Suppressor macrophage (primary cell): ENCODE measurements at regions not wholly inside any gene's neighbourhood (a gene's known extent, or its start where the extent isn't known, plus 50 kb on each side); places are given as distances from the start of the nearest gene placed in this dataset.
"Not testable (repeated sequence)": the region's sequence is repeated elsewhere in the genome, so short reads cannot be mapped to it uniquely, and the experiment has no call there.

Experiments
- DNase-seq, 4 experiments: peaks; one replicate each; pipeline ENCODE4 v3.0.0-alpha.2; 2020 to 2022

GRCh38 chr20:19120569-19120968 is 91.9 kb upstream of the SLC24A3 start:
- DNase-seq, result no peak

- DNase-seq, result peak in 3 of 4 experiments; percentile 7 to 24 (median 19)
Measured at GRCh38 chr20:19121463-19121862, 91.0 kb upstream of the SLC24A3 start.

GRCh38 chr20:19121916-19122315 is 90.5 kb upstream of the SLC24A3 start:
- DNase-seq, result no peak

- no peak for DNase-seq
Measured at GRCh38 chr20:19122395-19122794, 90.0 kb upstream of the SLC24A3 start.

DNA sequence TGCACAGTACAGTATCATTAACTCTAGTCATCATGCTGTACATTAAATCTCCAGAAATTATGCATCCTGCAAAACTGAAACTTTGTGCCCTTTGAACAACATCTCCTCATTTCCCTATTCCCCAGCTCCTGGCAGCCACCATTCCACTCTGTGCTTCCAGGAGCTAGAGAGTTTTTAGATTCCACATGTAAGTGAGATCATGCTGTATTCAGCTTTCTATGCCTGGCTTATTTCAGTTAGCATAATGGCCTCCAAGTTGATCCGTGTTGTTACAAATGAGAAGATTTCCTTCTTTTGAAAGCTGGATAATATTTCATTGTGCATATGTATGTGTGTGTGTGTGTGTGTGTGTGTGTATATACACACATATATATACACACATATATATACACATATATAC is 86.9 kb upstream of the SLC24A3 start:
- DNase-seq, result no peak

GRCh38 chr20:19129306-19129705 is 83.1 kb upstream of the SLC24A3 start:
- no peak for DNase-seq

GRCh38 chr20:19129976-19130612 is 82.3 kb upstream of the SLC24A3 start:
- DNase-seq, result no peak

GRCh38 chr20:19130613-19130984 is 81.8 kb upstream of the SLC24A3 start:
- no peak for DNase-seq

DNA sequence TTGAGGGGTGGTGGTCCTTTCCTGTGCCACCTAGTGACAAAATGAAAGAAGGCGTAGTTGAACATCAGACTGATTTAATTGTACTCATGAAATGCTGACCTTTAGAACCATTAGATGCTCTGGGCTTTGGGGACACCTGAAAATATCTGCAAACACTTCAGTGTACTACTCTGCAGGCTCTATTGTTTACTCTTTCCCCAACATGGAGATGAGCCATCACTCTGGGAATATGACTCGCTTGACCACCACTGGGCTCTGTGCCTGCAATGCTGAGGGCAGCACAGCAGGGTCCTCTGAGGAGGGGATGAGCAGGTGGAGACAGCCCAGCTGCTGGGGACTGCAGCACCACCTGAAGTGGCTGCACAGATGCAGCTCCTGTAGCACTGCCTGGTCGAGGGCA is 74.8 kb upstream of the SLC24A3 start:
- DNase-seq, result no peak

DNA sequence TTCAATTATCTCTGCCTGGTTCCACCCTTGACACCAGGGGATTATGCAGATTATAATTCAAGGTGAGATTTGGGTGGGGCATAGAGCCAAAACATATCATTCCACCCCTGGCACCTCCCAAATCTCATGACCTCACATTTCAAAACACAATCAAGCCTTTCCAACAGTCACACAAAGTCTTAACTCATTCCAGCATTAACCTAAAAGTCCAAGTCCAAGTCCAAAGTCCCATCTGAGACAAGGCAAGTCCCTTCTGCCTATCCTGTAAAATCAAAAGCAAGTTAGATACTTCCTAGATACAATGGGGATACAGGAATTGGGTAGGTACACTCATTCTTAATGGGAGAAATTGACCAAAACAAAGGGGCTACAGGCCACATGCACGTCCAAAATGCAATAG is 73.7 kb upstream of the SLC24A3 start:
- no peak for DNase-seq

DNA sequence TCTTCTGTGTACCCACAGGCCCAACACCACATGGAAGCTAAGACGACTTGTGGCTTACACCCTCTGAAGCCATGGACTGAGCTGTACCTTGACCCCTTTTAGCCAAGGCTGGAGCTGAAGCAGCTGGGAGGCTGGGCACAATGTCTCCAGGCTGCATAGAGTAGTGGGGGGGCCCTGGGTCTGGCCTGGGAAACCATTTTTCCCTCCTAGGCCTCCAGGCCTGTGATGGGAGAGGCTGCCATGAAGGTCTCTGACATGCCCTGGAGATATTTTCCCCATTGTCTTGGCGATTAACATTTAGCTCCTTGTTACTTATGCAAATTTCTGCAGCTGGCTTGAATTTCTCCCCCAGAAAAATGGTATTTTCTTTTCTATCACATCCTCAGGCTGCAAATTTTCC is 72.9 kb upstream of the SLC24A3 start:
- not testable (repeated sequence) for DNase-seq

- no peak for DNase-seq
Measured at GRCh38 chr20:19141998-19142397, 70.4 kb upstream of the SLC24A3 start.

GRCh38 chr20:19143890-19144289 is 68.6 kb upstream of the SLC24A3 start:
- DNase-seq, result no peak

DNA sequence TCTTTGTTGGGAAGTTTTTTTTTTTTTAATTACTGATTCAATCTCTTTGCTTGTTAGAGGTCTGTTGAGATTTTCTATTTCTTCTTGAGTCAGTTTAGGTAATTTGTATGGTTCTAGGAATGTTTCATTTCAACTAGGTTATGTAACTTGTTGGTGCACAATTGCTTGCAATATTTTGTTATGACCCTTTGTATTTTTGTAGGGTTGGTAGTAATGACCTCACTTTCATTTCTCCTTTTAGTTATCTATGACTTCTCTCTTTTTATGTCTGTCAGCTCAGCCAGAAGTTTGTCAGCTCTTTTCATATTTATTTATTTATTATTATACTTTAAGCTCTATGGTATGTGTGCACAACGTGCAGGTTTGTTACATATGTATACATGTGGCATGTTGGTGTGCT is 51.1 kb upstream of the SLC24A3 start:
- peak in 2 of 4 experiments; percentile 36 to 43 for DNase-seq
